K562 (cell line): ENCODE measurements at regions not wholly inside any gene's neighbourhood (a gene's known extent, or its start where the extent isn't known, plus 50 kb on each side); places are given as distances from the start of the nearest gene placed in this dataset.

ENCODE experiments used
- BMI1 ChIP-seq: fragments of 150-350 bp; IDR thresholded peaks from 2 replicates; pipeline ENCODE4 v1.6.1; 2014; ENCODE audit warnings: low read length
- CTCF ChIP-seq, 3 experiments: IDR thresholded peaks in 2 of 3; conservative IDR thresholded peaks in 1 of 3; 2 replicates each; pipeline ENCODE4 v1.5.1; 2011 to 2012; ENCODE audit warnings: low read length in 3 of 3, mild to moderate bottlenecking in 3 of 3, control low read depth in 2 of 3, improper control_type of control experiment in 1 of 3, inconsistent platforms in 1 of 3, low read depth in 1 of 3, mixed read lengths in 1 of 3, moderate library complexity in 1 of 3; ENCODE audit not compliant: insufficient read depth in 2 of 3
- GABPA ChIP-seq: fragments of 200-800 bp; sonication (Bioruptor generic); conservative IDR thresholded peaks from 2 replicates; pipeline ENCODE4 v1.6.1; 2016; ENCODE audit warnings: low read depth, missing genetic modification characterization, missing compliant biosample characterization
- HMG20A ChIP-seq: fragments of 450-650 bp; formaldehyde crosslinking; conservative IDR thresholded peaks from 2 replicates; pipeline ENCODE4 v1.4.0; 2020; ENCODE audit warnings: mild to moderate bottlenecking, mixed read lengths
- MTA2 ChIP-seq: fragments of 450-650 bp; IDR thresholded peaks from 2 replicates; pipeline ENCODE4 v1.6.1; 2016; ENCODE audit warnings: low read depth
- NFYB ChIP-seq: IDR thresholded peaks from 2 replicates; pipeline ENCODE4 v1.6.1; 2011; ENCODE audit warnings: mild to moderate bottlenecking, moderate library complexity; ENCODE audit not compliant: insufficient read length; ENCODE audit errors: extremely low read depth
- POLR2A ChIP-seq: fragments of 450-650 bp; conservative IDR thresholded peaks from 2 replicates; pipeline ENCODE4 v1.6.1; 2016
- SAP30 ChIP-seq: fragments of 200-600 bp; sonication (generic); IDR thresholded peaks from 2 replicates; pipeline ENCODE4 v1.6.1; 2012; ENCODE audit warnings: borderline replicate concordance, low read depth, mild to moderate bottlenecking, moderate library complexity, low read length, control low read depth, inconsistent platforms; ENCODE audit not compliant: insufficient read depth, poor library complexity, severe bottlenecking
- STAT6 ChIP-seq: sonication (generic); formaldehyde crosslinking; IDR thresholded peaks from 2 replicates; pipeline ENCODE4 v1.8.1; 2023; ENCODE audit warnings: mild to moderate bottlenecking, missing genetic modification reagents
- ZKSCAN1 ChIP-seq: fragments of 150-350 bp; IDR thresholded peaks from 2 replicates; pipeline ENCODE4 v1.6.1; 2016; ENCODE audit warnings: low read depth, low read length
- ZNF184 ChIP-seq: sonication (generic); formaldehyde crosslinking; IDR thresholded peaks from 2 replicates; pipeline ENCODE4 v1.5.0; 2020; ENCODE audit warnings: missing genetic modification reagents
- TF ChIP-seq, protein P1 (sequence below): fragments of 450-650 bp; formaldehyde crosslinking; IDR thresholded peaks from 2 replicates; pipeline ENCODE4 v1.4.0; 2020; ENCODE audit warnings: mild to moderate bottlenecking, moderate library complexity
- TF ChIP-seq, protein P2 (sequence below), 2 experiments: fragments of 250-450 bp in 1 of 2; fragments of 450-650 bp in 1 of 2; sonication (Bioruptor Pico) in 1 of 2; IDR thresholded peaks; 2 replicates each; pipeline versions ENCODE4 v1.6.1 to v1.8.0; 2016 to 2021; ENCODE audit warnings: mild to moderate bottlenecking in 2 of 2, moderate library complexity in 2 of 2, missing compliant biosample characterization in 1 of 2, missing genetic modification characterization in 1 of 2

DNA sequence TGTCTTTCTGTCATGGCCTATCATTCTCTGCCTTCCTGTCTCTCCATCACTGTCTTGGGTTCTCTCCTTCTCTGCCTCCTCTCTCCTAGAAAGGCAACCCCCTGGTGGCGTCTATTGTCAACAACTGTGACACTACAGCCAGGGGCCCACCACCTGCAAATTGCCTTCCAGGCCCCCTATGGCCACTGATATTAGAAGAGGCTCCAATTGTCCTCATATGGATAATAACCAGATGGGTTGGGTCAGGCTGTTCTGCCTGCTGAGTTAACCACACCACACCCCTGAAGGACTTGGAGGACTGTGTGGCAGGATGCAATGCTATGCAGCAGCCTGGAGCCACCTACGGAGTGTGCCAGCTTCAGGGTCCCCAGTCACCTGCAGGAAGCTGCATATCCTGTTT, 665.0 kb downstream of the NTRK3 start:
- TF ChIP-seq, protein P1, sequence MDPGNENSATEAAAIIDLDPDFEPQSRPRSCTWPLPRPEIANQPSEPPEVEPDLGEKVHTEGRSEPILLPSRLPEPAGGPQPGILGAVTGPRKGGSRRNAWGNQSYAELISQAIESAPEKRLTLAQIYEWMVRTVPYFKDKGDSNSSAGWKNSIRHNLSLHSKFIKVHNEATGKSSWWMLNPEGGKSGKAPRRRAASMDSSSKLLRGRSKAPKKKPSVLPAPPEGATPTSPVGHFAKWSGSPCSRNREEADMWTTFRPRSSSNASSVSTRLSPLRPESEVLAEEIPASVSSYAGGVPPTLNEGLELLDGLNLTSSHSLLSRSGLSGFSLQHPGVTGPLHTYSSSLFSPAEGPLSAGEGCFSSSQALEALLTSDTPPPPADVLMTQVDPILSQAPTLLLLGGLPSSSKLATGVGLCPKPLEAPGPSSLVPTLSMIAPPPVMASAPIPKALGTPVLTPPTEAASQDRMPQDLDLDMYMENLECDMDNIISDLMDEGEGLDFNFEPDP (CRISPR knock-in tag): no peak
- TF ChIP-seq POLR2A (no peak), CTCF (IDR thresholded peaks at IDR 0.05 in 2 of 3, conservative IDR thresholded peaks at IDR 0.05 in 1 of 3; ENCODE audit: insufficient read depth in 2 of 3, low read depth in 1 of 3, low read length in 3 of 3) (no peak), ZKSCAN1 (no peak), SAP30 (no peak), BMI1 (no peak), GABPA (no peak), NFYB (no peak), HMG20A (CRISPR knock-in tag) (no peak), STAT6 (no peak), MTA2 (no peak), ZNF184 (CRISPR knock-in tag) (no peak)
- TF ChIP-seq, protein P2, sequence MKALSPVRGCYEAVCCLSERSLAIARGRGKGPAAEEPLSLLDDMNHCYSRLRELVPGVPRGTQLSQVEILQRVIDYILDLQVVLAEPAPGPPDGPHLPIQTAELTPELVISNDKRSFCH (CRISPR knock-in tag; IDR thresholded peaks at IDR 0.05): no peak
- TF ChIP-seq, protein P2 (tag; IDR thresholded peaks at IDR 0.05): no peak
